GM23338 (cell line): ENCODE measurements at regions not wholly inside any gene's neighbourhood (a gene's known extent, or its start where the extent isn't known, plus 50 kb on each side); places are given as distances from the start of the nearest gene placed in this dataset.

ENCODE experiments used
- ATAC-seq: fragments of 200-7000 bp; cut with Tn5 transposase; 3 replicates; pipeline ENCODE4 v1.9.1; 2020
- DNase-seq: peaks from one replicate; pipeline ENCODE4 v3.0.0-alpha.2; 2015; ENCODE audit warnings: low spot score
- H2AFZ ChIP-seq: fragments of 200-600 bp; sonication (generic); 2 replicates; pipeline ENCODE4 v1.8.0; 2016; ENCODE audit warnings: antibody characterized with exemption, mild to moderate bottlenecking, moderate library complexity
- H3F3A ChIP-seq: fragments of 200-600 bp; sonication (generic); replicated peaks from 2 replicates; pipeline ENCODE4 v1.8.0; 2017; ENCODE audit warnings: antibody characterized with exemption, mixed run types, low read depth
- H3K27ac ChIP-seq: fragments of 200-600 bp; sonication (generic); 2 replicates; pipeline ENCODE4 v1.6.1; 2016; ENCODE audit warnings: low read depth
- H3K27me3 ChIP-seq: fragments of 200-600 bp; sonication (generic); 2 replicates; pipeline ENCODE4 v1.8.0; 2016; ENCODE audit warnings: mild to moderate bottlenecking, mixed run types, moderate library complexity; ENCODE audit not compliant: insufficient read depth
- H3K36me3 ChIP-seq: fragments of 200-600 bp; sonication (generic); 2 replicates; pipeline ENCODE4 v1.8.0; 2016; ENCODE audit warnings: mild to moderate bottlenecking; ENCODE audit not compliant: insufficient read depth
- H3K4me1 ChIP-seq: fragments of 200-600 bp; sonication (generic); 2 replicates; pipeline ENCODE4 v1.8.0; 2016; ENCODE audit warnings: mild to moderate bottlenecking, moderate library complexity; ENCODE audit not compliant: insufficient read depth
- H3K4me2 ChIP-seq: fragments of 200-600 bp; sonication (generic); 2 replicates; pipeline ENCODE4 v1.7.1; 2017; ENCODE audit warnings: mixed run types
- H3K4me3 ChIP-seq: fragments of 200-600 bp; sonication (generic); 2 replicates; pipeline ENCODE4 v1.6.1; 2016; ENCODE audit warnings: mixed run types
- H3K79me2 ChIP-seq: fragments of 200-600 bp; sonication (generic); replicated peaks from 2 replicates; pipeline ENCODE4 v1.8.0; 2017; ENCODE audit warnings: mild to moderate bottlenecking; ENCODE audit not compliant: insufficient read depth
- H3K9me2 ChIP-seq: fragments of 200-600 bp; sonication (generic); 2 replicates; pipeline ENCODE4 v1.8.0; 2017; ENCODE audit not compliant: insufficient read depth
- H4K20me1 ChIP-seq: fragments of 200-600 bp; sonication (generic); replicated peaks from 2 replicates; pipeline ENCODE4 v1.8.0; 2017; ENCODE audit warnings: mild to moderate bottlenecking; ENCODE audit not compliant: insufficient read depth
- H3K27ac Mint-ChIP-seq: 2 replicates; pipeline ENCODE4 v1.8.0; 2020; ENCODE audit warnings: inconsistent platforms, mild to moderate bottlenecking, moderate library complexity, mixed read lengths
- H3K27me3 Mint-ChIP-seq: 3 replicates; pipeline ENCODE4 v1.8.0; 2022; ENCODE audit warnings: low read depth, mild to moderate bottlenecking, moderate library complexity, mixed read lengths, inconsistent platforms; ENCODE audit not compliant: insufficient read depth, poor library complexity
- H3K36me3 Mint-ChIP-seq: 3 replicates; pipeline ENCODE4 v1.8.0; 2021; ENCODE audit warnings: low read depth, mild to moderate bottlenecking, inconsistent platforms, moderate library complexity, mixed read lengths
- H3K4me1 Mint-ChIP-seq: 3 replicates; pipeline ENCODE4 v1.8.0; 2020; ENCODE audit warnings: mild to moderate bottlenecking, inconsistent platforms, mixed read lengths
- H3K4me3 Mint-ChIP-seq: 3 replicates; pipeline ENCODE4 v1.8.0; 2021; ENCODE audit warnings: moderate library complexity, mild to moderate bottlenecking, inconsistent platforms, mixed read lengths
- H3K9me3 Mint-ChIP-seq: 3 replicates; pipeline ENCODE4 v1.8.0; 2020; ENCODE audit warnings: moderate library complexity, mild to moderate bottlenecking, inconsistent platforms, mixed read lengths
- CREB1 ChIP-seq: fragments of 250-450 bp; sonication (Bioruptor Pico); IDR thresholded peaks from 2 replicates; pipeline ENCODE4 v1.5.0; 2020; ENCODE audit warnings: low read depth, mild to moderate bottlenecking, moderate library complexity
- CTCF ChIP-seq, 2 experiments: fragments of 200-600 bp in 1 of 2; sonication (generic) in 1 of 2; conservative IDR thresholded peaks; 2 replicates each; pipeline versions ENCODE4 v1.5.1 to v1.6.1; 2016 to 2017; ENCODE audit warnings: antibody characterized with exemption in 2 of 2, low read depth in 2 of 2, mild to moderate bottlenecking in 2 of 2, moderate library complexity in 1 of 2
- EZH2 ChIP-seq: fragments of 200-600 bp; sonication (generic); IDR thresholded peaks from one replicate; pipeline ENCODE4 v1.8.0; 2017; ENCODE audit warnings: antibody characterized with exemption, mild to moderate bottlenecking, low read depth; ENCODE audit not compliant: unreplicated experiment
- EZH2phosphoT487 ChIP-seq: fragments of 200-600 bp; sonication (generic); IDR thresholded peaks from one replicate; pipeline ENCODE4 v1.8.1; 2018; ENCODE audit warnings: antibody characterized with exemption; ENCODE audit not compliant: unreplicated experiment
- JUNB ChIP-seq: IDR thresholded peaks from one replicate; pipeline ENCODE4 v1.6.1; 2016; ENCODE audit warnings: antibody characterized with exemption; ENCODE audit not compliant: unreplicated experiment
- NANOG ChIP-seq: IDR thresholded peaks from 2 replicates; pipeline ENCODE4 v1.6.1; 2016; ENCODE audit warnings: antibody characterized with exemption, borderline replicate concordance
- POLR2AphosphoS5 ChIP-seq: IDR thresholded peaks from 2 replicates; pipeline ENCODE4 v1.6.1; 2016; ENCODE audit warnings: antibody characterized with exemption, low read depth
- STAT1 ChIP-seq: IDR thresholded peaks from one replicate; pipeline ENCODE4 v1.6.1; 2016; ENCODE audit warnings: antibody characterized with exemption; ENCODE audit not compliant: unreplicated experiment
- ZNF114 ChIP-seq: fragments of 250-450 bp; sonication (Bioruptor Pico); IDR thresholded peaks from 2 replicates; pipeline ENCODE4 v1.5.0; 2020; ENCODE audit warnings: mild to moderate bottlenecking, moderate library complexity
- ZNF331 ChIP-seq: fragments of 250-450 bp; sonication (Bioruptor Pico); IDR thresholded peaks from 2 replicates; pipeline ENCODE4 v1.5.0; 2020; ENCODE audit warnings: low read depth, mild to moderate bottlenecking, moderate library complexity
- TF ChIP-seq, protein P1 (sequence below): IDR thresholded peaks from one replicate; pipeline ENCODE4 v1.6.1; 2018; ENCODE audit warnings: antibody characterized with exemption; ENCODE audit not compliant: unreplicated experiment
- TF ChIP-seq, protein P2 (sequence below): IDR thresholded peaks from 2 replicates; pipeline ENCODE4 v1.6.1; 2016; ENCODE audit warnings: antibody characterized with exemption
- TF ChIP-seq, protein P3 (sequence below): fragments of 250-450 bp; sonication (Bioruptor Pico); IDR thresholded peaks from 2 replicates; pipeline ENCODE4 v1.5.0; 2020; ENCODE audit warnings: mild to moderate bottlenecking, moderate library complexity

DNA sequence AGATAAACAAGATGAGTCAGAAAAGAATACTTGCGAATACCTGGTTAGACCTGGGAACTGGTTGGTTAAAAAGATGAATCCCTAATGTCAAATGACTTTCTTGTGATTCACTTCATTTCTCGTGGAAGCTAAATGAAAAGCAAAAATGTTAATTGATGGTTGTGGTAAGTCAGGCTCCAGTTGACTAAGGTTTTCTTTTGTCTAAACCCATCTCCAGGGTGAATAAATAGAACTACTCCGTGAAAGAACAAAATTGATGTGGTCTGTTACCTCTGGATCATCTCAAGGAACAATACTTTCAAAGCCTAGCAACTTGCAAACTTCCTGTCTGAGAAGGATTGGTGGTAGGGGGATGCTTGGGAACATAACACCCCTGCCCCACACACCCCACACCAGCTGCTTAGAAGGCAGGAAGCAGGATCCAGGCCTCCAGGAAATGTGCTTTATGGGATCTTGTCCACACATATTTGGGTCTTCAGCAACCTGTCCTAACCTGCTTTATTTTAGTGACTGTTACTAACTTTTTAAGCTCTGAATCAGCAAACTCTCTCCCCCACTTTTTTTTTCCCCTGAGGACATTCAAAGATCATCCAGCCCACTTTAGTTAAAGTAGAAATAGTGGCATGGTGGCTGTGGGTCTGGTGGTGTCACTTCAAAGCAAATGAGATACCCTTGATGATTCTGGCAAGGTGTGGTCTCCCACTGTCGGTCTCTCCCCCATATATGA lies 60.4 kb upstream of the PTHLH start:
- no peak overlapping the region for H3K4me2 ChIP-seq
- H3K27ac Mint-ChIP-seq, result no peak overlapping the region

More for the DNA sequence above, 60.4 kb upstream of the PTHLH start:
- H4K20me1 ChIP-seq, result no peaks in the 10 kb centered on the region
- no peak for TF ChIP-seq EZH2phosphoT487
- TF ChIP-seq EZH2, result no peak
- no peak for TF ChIP-seq ZNF331
- TF ChIP-seq CREB1, result no peak
- TF ChIP-seq, protein P1, sequence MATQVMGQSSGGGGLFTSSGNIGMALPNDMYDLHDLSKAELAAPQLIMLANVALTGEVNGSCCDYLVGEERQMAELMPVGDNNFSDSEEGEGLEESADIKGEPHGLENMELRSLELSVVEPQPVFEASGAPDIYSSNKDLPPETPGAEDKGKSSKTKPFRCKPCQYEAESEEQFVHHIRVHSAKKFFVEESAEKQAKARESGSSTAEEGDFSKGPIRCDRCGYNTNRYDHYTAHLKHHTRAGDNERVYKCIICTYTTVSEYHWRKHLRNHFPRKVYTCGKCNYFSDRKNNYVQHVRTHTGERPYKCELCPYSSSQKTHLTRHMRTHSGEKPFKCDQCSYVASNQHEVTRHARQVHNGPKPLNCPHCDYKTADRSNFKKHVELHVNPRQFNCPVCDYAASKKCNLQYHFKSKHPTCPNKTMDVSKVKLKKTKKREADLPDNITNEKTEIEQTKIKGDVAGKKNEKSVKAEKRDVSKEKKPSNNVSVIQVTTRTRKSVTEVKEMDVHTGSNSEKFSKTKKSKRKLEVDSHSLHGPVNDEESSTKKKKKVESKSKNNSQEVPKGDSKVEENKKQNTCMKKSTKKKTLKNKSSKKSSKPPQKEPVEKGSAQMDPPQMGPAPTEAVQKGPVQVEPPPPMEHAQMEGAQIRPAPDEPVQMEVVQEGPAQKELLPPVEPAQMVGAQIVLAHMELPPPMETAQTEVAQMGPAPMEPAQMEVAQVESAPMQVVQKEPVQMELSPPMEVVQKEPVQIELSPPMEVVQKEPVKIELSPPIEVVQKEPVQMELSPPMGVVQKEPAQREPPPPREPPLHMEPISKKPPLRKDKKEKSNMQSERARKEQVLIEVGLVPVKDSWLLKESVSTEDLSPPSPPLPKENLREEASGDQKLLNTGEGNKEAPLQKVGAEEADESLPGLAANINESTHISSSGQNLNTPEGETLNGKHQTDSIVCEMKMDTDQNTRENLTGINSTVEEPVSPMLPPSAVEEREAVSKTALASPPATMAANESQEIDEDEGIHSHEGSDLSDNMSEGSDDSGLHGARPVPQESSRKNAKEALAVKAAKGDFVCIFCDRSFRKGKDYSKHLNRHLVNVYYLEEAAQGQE, result no peak
- no peak for TF ChIP-seq STAT1
- no peak for TF ChIP-seq POLR2AphosphoS5
- TF ChIP-seq JUNB, result no peak
- TF ChIP-seq CTCF (conservative IDR thresholded peaks at IDR 0.05; ENCODE audit: low read depth in 2 of 2), result no peak
- TF ChIP-seq, protein P2, sequence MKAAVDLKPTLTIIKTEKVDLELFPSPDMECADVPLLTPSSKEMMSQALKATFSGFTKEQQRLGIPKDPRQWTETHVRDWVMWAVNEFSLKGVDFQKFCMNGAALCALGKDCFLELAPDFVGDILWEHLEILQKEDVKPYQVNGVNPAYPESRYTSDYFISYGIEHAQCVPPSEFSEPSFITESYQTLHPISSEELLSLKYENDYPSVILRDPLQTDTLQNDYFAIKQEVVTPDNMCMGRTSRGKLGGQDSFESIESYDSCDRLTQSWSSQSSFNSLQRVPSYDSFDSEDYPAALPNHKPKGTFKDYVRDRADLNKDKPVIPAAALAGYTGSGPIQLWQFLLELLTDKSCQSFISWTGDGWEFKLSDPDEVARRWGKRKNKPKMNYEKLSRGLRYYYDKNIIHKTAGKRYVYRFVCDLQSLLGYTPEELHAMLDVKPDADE, result no peak
- TF ChIP-seq NANOG, result no peak
- TF ChIP-seq ZNF114 (CRISPR knock-in tag), result no peak
- TF ChIP-seq, protein P3, sequence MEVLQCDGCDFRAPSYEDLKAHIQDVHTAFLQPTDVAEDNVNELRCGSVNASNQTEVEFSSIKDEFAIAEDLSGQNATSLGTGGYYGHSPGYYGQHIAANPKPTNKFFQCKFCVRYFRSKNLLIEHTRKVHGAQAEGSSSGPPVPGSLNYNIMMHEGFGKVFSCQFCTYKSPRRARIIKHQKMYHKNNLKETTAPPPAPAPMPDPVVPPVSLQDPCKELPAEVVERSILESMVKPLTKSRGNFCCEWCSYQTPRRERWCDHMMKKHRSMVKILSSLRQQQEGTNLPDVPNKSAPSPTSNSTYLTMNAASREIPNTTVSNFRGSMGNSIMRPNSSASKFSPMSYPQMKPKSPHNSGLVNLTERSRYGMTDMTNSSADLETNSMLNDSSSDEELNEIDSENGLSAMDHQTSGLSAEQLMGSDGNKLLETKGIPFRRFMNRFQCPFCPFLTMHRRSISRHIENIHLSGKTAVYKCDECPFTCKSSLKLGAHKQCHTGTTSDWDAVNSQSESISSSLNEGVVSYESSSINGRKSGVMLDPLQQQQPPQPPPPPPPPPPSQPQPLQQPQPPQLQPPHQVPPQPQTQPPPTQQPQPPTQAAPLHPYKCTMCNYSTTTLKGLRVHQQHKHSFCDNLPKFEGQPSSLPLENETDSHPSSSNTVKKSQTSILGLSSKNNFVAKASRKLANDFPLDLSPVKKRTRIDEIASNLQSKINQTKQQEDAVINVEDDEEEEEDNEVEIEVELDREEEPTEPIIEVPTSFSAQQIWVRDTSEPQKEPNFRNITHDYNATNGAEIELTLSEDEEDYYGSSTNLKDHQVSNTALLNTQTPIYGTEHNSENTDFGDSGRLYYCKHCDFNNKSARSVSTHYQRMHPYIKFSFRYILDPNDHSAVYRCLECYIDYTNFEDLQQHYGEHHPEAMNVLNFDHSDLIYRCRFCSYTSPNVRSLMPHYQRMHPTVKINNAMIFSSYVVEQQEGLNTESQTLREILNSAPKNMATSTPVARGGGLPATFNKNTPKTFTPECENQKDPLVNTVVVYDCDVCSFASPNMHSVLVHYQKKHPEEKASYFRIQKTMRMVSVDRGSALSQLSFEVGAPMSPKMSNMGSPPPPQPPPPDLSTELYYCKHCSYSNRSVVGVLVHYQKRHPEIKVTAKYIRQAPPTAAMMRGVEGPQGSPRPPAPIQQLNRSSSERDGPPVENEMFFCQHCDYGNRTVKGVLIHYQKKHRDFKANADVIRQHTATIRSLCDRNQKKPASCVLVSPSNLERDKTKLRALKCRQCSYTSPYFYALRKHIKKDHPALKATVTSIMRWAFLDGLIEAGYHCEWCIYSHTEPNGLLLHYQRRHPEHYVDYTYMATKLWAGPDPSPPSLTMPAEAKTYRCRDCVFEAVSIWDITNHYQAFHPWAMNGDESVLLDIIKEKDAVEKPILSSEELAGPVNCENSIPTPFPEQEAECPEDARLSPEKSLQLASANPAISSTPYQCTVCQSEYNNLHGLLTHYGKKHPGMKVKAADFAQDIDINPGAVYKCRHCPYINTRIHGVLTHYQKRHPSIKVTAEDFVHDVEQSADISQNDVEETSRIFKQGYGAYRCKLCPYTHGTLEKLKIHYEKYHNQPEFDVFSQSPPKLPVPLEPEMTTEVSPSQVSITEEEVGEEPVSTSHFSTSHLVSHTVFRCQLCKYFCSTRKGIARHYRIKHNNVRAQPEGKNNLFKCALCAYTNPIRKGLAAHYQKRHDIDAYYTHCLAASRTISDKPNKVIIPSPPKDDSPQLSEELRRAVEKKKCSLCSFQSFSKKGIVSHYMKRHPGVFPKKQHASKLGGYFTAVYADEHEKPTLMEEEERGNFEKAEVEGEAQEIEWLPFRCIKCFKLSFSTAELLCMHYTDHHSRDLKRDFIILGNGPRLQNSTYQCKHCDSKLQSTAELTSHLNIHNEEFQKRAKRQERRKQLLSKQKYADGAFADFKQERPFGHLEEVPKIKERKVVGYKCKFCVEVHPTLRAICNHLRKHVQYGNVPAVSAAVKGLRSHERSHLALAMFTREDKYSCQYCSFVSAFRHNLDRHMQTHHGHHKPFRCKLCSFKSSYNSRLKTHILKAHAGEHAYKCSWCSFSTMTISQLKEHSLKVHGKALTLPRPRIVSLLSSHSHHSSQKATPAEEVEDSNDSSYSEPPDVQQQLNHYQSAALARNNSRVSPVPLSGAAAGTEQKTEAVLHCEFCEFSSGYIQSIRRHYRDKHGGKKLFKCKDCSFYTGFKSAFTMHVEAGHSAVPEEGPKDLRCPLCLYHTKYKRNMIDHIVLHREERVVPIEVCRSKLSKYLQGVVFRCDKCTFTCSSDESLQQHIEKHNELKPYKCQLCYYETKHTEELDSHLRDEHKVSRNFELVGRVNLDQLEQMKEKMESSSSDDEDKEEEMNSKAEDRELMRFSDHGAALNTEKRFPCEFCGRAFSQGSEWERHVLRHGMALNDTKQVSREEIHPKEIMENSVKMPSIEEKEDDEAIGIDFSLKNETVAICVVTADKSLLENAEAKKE, result no peak
- DNase-seq (no peak), ATAC-seq (no peak)
- Mint-ChIP-seq H3K9me3 (no peaks in the 10 kb centered on the region), H3K27me3 (no peaks in the 10 kb centered on the region), H3K36me3 (no peaks in the 10 kb centered on the region), H3K4me1 (no peaks in the 10 kb centered on the region), H3K4me3 (no peak overlapping the region)
- no peaks in the 10 kb centered on the region for H3K36me3 ChIP-seq
- no peak overlapping the region for H3K4me3 ChIP-seq
- H3K27me3 ChIP-seq, result no peaks in the 10 kb centered on the region
- H3K79me2 ChIP-seq, result no peaks in the 10 kb centered on the region
- no peak overlapping the region for H2AFZ ChIP-seq
- H3F3A ChIP-seq, result no peaks in the 10 kb centered on the region
- H3K27ac ChIP-seq, result no peak overlapping the region
- H3K9me2 ChIP-seq, result no peaks in the 10 kb centered on the region
- H3K4me1 ChIP-seq, result peaks cover 5% of the 10 kb centered on the region; the same call in 1 of the 2 replicates
